Panc1 (cell line): ENCODE measurements at regions not wholly inside any gene's neighbourhood (a gene's known extent, or its start where the extent isn't known, plus 50 kb on each side); places are given as distances from the start of the nearest gene placed in this dataset.

Experiments used
- ATAC-seq: fragments of 200-7000 bp; cut with Tn5 transposase; 2 replicates; pipeline ENCODE4 v1.9.1; 2020; ENCODE audit warnings: mild to moderate bottlenecking, moderate library complexity
- BruUV-seq: library from RNA; stranded (reverse); fragments of 400-500 nt; replicated peaks from 2 replicates; lab custom pipeline; 2021; lab: Mats Ljungman, UMichigan
- CTCF ChIA-PET: fragments of 300-600 bp; sonication (Branson Sonifier 250); formaldehyde crosslinking; loops from one replicate; lab custom pipeline; 2022; ENCODE audit warnings: antibody characterized with exemption; lab: Charles Lee
- POLR2A ChIA-PET: fragments of 300-600 bp; sonication (Branson Sonifier 250); formaldehyde crosslinking; loops from one replicate; lab custom pipeline; 2022; ENCODE audit warnings: antibody characterized with exemption; lab: Charles Lee
- DNase-seq: peaks from one replicate; pipeline ENCODE4 v3.0.0-alpha.2; 2010; ENCODE audit warnings: low read depth, low spot score
- H3K27ac ChIP-seq: 2 replicates; pipeline ENCODE4 v1.5.1; 2011; ENCODE audit warnings: mild to moderate bottlenecking, low read length, inconsistent platforms
- H3K27me3 ChIP-seq: fragments of 200-500 bp; sonication (Bioruptor generic); 2 replicates; pipeline ENCODE4 v1.6.0; 2014; ENCODE audit warnings: low read length, inconsistent platforms; ENCODE audit not compliant: control insufficient read depth, insufficient read depth
- H3K36me3 ChIP-seq: fragments of 200-500 bp; sonication (Bioruptor generic); 2 replicates; pipeline ENCODE4 v1.5.1; 2014; ENCODE audit warnings: inconsistent platforms, mild to moderate bottlenecking, low read length, moderate library complexity; ENCODE audit not compliant: control insufficient read depth, insufficient read depth
- H3K4me1 ChIP-seq: 2 replicates; pipeline ENCODE4 v1.5.1; 2011; ENCODE audit warnings: inconsistent platforms, mild to moderate bottlenecking, low read length, moderate library complexity; ENCODE audit not compliant: control insufficient read depth, insufficient read depth
- H3K4me3 ChIP-seq, 2 experiments: 2 replicates each; pipeline ENCODE4 v1.5.1; 2011 to 2012; ENCODE audit warnings: low read depth in 2 of 2, low read length in 2 of 2, mild to moderate bottlenecking in 2 of 2, inconsistent platforms in 1 of 2, moderate library complexity in 1 of 2
- H3K9me3 ChIP-seq: fragments of 200-500 bp; sonication (Bioruptor generic); 2 replicates; pipeline ENCODE4 v1.5.1; 2014; ENCODE audit warnings: low read depth, mild to moderate bottlenecking, inconsistent platforms, low read length, moderate library complexity; ENCODE audit not compliant: control insufficient read depth, insufficient read depth
- CTCF ChIP-seq: fragments of 450-650 bp; IDR thresholded peaks from 2 replicates; pipeline ENCODE4 v1.5.1; 2017; ENCODE audit warnings: mild to moderate bottlenecking
- POLR2AphosphoS5 ChIP-seq: IDR thresholded peaks from 2 replicates; pipeline ENCODE4 v1.6.1; 2012; ENCODE audit warnings: mild to moderate bottlenecking, low read depth, low read length, moderate library complexity
- SIN3A ChIP-seq: IDR thresholded peaks from 2 replicates; pipeline ENCODE4 v1.6.1; 2012; ENCODE audit warnings: low read depth, mild to moderate bottlenecking, low read length, moderate library complexity, borderline replicate concordance; ENCODE audit not compliant: insufficient read depth
- TCF7L2 ChIP-seq: IDR thresholded peaks from 2 replicates; pipeline ENCODE4 v1.6.1; 2011; ENCODE audit warnings: mild to moderate bottlenecking, low read depth, low read length, inconsistent platforms
- in situ Hi-C: cut with HindIII; loops from 2 replicates; pipeline ENCODE4 v1.10.0; 2016; ENCODE audit warnings: low sequenced_read_pairs, low pct_unique_long_range_greater_than_20kb
- intact Hi-C: fragments of 100-400 bp; cut with micrococcal nuclease; formaldehyde crosslinking; loops from one replicate; pipeline ENCODE4 v1.10.0; 2022; ENCODE audit not compliant: unreplicated experiment
- TF ChIP-seq, protein P1 (sequence below), 2 experiments: IDR thresholded peaks; 2 replicates each; pipeline ENCODE4 v1.6.1; 2011 to 2012; ENCODE audit warnings: low read depth in 2 of 2, control low read depth in 1 of 2, low read length in 1 of 2, mild to moderate bottlenecking in 1 of 2, moderate library complexity in 1 of 2; ENCODE audit not compliant: insufficient read depth in 1 of 2

DNA sequence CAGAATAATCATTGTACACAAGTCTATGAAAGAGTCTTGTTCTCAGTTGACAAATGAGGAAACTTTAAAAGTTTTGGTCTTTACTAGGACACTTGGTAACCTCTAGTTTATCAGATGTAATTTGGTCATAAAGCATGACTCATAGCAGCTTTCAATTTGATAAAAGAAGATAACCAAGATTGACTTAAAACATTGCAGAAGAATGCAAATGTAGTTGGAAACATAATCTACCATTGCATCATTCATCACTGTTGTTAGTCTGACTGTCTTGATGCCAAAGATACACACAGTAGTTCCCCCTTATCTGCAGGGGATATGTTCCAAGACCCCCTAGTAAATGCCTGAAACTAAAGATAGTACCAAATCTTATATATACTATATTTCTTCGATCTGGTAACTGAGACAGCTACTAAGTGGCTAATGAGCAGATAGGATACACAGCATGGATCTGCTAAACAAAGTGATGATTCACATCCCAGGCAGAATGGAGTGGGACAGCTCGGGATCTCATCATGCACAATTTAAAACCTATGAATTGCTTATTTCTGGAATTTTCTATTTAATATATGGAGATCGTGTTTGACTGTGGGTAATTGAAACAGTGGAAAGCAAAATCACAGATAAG is 131.4 kb upstream of the CCDC68 start:
- no peak for DNase-seq
- H3K9me3 ChIP-seq: no peaks in the 10 kb centered on the region
- no peaks in the 10 kb centered on the region for H3K27me3 ChIP-seq
- POLR2A ChIA-PET: no interaction called here
- H3K4me3 ChIP-seq: no peak overlapping the region
- intact Hi-C loops (no loop called here), in situ Hi-C loops (no loop called here)
- H3K4me1 ChIP-seq: no peaks in the 10 kb centered on the region
- no peak overlapping the region for H3K27ac ChIP-seq
- no peaks in the 10 kb centered on the region for H3K36me3 ChIP-seq
- TF ChIP-seq SIN3A (no peak), POLR2AphosphoS5 (no peak), CTCF (no peak), TCF7L2 (no peak)
- TF ChIP-seq, protein P1, sequence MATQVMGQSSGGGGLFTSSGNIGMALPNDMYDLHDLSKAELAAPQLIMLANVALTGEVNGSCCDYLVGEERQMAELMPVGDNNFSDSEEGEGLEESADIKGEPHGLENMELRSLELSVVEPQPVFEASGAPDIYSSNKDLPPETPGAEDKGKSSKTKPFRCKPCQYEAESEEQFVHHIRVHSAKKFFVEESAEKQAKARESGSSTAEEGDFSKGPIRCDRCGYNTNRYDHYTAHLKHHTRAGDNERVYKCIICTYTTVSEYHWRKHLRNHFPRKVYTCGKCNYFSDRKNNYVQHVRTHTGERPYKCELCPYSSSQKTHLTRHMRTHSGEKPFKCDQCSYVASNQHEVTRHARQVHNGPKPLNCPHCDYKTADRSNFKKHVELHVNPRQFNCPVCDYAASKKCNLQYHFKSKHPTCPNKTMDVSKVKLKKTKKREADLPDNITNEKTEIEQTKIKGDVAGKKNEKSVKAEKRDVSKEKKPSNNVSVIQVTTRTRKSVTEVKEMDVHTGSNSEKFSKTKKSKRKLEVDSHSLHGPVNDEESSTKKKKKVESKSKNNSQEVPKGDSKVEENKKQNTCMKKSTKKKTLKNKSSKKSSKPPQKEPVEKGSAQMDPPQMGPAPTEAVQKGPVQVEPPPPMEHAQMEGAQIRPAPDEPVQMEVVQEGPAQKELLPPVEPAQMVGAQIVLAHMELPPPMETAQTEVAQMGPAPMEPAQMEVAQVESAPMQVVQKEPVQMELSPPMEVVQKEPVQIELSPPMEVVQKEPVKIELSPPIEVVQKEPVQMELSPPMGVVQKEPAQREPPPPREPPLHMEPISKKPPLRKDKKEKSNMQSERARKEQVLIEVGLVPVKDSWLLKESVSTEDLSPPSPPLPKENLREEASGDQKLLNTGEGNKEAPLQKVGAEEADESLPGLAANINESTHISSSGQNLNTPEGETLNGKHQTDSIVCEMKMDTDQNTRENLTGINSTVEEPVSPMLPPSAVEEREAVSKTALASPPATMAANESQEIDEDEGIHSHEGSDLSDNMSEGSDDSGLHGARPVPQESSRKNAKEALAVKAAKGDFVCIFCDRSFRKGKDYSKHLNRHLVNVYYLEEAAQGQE (IDR thresholded peaks at IDR 0.05; ENCODE audit: insufficient read depth in 1 of 2, low read depth in 2 of 2, low read length in 1 of 2): no peak
- no peak for ATAC-seq
- CTCF ChIA-PET: no interaction called here
- no TSS peak for BruUV-seq

- DNase-seq (no peak), ATAC-seq (no peak)
- CTCF ChIA-PET: no interaction called here
- Histone ChIP-seq H3K9me3 (no peaks in the 10 kb centered on the region), H3K4me1 (no peaks in the 10 kb centered on the region), H3K36me3 (no peaks in the 10 kb centered on the region), H3K27me3 (no peaks in the 10 kb centered on the region), H3K4me3 (no peak overlapping the region), H3K27ac (no peak overlapping the region)
- intact Hi-C loops: no loop called here
- POLR2A ChIA-PET: no interaction called here
- no peak for TF ChIP-seq SIN3A
- TF ChIP-seq, protein P1 (IDR thresholded peaks at IDR 0.05; ENCODE audit: insufficient read depth in 1 of 2, low read depth in 2 of 2, low read length in 1 of 2): no peak
- no peak for TF ChIP-seq CTCF
- no peak for TF ChIP-seq POLR2AphosphoS5
- TF ChIP-seq TCF7L2: no peak
- no TSS peak for BruUV-seq
- in situ Hi-C loops: no loop called here
Observed at GRCh38 chr18:55089610-55090009, 130.3 kb upstream of the CCDC68 start.
